Muscle of back (tissue), 3 donors: ENCODE measurements at regions not wholly inside any gene's neighbourhood (a gene's known extent, or its start where the extent isn't known, plus 50 kb on each side); places are given as distances from the start of the nearest gene placed in this dataset.
"Not testable (repeated sequence)": the region's sequence is repeated elsewhere in the genome, so short reads cannot be mapped to it uniquely, and the experiment has no call there.

Experiments
- DNase-seq, 3 donors: peaks; one replicate each; pipeline versions ENCODE4 v3.0.0 to v3.0.0-alpha.2; 2013

GRCh38 chr6:150456466-150456865, 87.7 kb downstream of the IYD start:
- DNase-seq, result no peak

GRCh38 chr6:150456902-150457643, 88.3 kb downstream of the IYD start:
- DNase-seq, result no peak

DNA sequence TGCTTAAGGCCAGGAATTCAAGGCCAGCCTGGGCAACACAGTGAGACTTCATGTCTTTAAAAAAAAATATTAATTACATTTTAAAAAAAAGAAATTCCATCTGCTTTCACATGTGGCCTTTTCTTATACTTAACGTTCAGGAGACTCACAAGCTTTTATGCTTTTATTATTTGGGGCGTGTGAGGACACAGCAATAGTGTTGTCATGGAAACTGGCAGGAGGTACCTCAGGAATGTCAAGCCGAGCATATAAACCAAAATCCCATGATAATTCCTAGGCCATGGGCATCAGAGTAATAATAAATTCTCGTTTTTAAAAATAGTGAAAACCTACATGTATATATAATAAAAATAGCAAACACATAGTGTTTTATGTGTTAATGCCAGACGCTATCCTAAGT, 89.8 kb downstream of the IYD start:
- no peak for DNase-seq

- no peak for DNase-seq
Observed at GRCh38 chr6:150463852-150464251, 95.0 kb downstream of the IYD start.

DNA sequence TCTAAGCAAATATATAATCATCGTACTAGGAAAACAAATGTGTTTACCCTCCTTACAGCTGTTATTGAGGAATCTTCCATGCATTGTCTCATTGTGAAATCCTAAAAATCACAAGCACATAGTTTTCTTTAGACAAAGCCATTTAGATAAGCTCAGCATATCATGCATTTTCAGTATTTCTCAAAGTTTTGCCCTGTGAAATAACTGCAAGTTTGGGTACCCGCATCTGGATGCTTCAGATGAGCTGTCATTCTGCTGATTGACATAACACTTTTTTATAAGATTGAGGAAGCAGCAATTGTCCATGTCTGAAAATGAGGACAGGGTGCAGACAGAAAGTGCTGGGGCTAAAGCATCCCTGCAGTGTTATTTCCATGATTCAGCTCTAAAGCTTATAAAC, 96.2 kb downstream of the IYD start:
- DNase-seq, result no peak

DNA sequence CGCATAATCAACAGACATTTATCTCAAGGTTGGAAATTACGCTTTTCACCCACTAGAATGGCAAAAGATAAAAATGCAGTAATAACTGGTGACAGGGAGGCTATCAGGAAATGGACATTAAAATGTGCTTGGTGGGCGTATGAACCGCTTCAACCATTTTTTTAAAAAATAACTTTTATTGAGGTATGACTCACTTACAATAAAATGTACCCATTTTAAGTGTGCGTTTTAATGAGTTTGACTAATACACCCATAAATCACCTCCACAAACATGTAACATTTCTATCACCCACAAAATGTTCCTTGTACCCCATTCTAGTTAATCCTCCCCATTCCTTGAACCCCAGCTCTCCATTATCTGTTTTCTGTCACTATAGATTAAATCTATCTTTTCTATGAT, 96.8 kb downstream of the IYD start:
- no peak for DNase-seq

DNA sequence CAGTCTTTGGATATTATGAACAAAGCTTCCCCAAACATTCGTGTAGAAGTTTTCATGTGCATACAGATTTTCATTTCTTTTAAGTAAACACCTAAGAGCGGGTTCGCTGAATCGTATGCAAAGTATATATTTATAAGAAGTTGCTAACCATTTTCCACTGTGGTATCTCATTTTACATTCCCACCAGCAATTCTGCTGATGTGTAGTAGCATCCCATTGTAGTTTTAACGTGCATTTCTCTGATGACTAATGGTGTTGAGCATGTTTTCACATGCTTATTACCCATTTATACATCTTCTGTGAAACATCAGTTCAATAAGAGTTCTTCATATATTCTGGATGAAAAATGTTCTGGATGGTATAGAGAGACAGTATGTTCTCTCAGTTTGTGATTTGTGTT, 97.4 kb downstream of the IYD start:
- DNase-seq, result no peak

DNA sequence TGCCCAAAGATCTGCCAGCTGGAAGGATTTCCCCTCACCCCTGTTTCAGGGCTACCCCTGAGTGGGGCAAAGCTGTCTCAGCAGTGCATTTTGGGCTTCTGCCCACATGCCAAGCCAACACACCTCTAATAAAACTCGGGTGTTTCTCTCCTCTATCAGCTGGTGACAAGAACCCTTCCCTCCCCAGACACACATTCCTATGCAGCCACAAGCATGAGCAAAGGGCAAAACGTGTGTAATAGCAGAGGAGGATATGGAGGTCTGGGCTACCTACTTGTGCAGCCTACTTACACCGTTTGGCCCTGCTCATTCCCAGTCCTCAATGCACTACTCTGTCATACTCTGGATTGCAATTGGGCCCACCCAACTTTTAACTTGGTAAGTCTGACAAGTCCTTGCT, 101.3 kb downstream of the IYD start:
- DNase-seq, result no peak

DNA sequence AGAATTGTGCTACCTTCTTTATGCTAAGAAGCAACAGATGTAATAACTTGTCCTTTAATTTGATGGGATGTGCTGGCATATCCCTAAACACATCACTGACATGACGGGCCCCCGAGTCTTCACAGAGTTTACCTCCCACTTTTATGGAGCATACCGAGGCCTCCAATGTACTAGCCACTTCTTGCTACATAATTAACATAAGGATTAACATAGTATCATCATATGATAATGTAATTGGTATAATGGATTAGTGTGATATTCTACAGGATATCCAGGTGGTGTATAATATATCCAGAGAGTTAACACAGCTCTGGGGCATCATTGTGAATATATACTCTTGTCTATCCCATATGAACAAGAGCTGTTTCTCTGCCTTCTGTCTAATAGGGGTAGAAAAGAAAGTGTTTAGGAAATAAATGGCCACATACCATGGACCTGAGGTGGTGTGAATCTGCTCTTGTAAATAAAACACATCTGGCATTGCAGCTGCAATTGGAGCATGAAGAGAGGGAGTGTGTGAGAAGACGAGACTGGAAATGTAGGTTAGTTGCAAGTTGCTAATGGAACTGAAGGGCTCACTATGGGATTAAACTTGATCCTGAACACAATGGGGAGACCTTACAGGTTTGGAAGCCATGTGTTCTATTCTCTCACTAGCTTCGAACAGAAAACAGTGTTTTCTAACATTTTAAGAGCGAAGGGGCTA, 102.3 kb downstream of the IYD start:
- peak in 1 of 3 donors; percentile 45 for DNase-seq

GRCh38 chr6:150478656-150479545, 110.1 kb downstream of the IYD start:
- peak; percentile 69 to 94 (median 87) for DNase-seq

DNA sequence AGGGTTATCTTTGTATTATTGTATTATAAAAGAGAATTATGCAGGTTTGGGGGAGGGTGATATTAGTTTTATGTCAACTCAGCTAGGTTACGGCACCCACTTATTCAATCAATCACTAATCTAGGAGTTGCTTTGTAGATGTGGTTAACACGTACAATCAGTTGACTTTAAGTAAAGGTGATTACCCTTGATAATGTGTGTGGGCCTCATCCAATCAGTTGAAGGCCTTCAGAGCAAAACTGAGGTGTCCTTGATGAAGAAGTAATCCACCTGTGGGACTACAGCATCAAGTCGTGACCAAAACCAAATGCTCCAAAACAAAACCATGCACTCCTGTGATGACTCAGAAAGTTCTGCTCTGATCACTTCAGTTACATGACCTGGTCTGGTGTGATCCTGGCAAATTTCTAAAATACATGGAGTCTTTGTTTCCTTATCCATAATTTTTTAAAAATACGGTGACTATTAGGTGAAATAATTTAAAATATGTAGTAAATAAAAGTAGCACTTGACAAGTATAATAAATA, 114.1 kb downstream of the IYD start:
- no peak for DNase-seq

GRCh38 chr6:150485161-150485958, 114.3 kb upstream of the PLEKHG1 start:
- no peak for DNase-seq

GRCh38 chr6:150486048-150486447, 113.6 kb upstream of the PLEKHG1 start:
- peak in 1 of 3 donors; percentile 36 for DNase-seq

DNA sequence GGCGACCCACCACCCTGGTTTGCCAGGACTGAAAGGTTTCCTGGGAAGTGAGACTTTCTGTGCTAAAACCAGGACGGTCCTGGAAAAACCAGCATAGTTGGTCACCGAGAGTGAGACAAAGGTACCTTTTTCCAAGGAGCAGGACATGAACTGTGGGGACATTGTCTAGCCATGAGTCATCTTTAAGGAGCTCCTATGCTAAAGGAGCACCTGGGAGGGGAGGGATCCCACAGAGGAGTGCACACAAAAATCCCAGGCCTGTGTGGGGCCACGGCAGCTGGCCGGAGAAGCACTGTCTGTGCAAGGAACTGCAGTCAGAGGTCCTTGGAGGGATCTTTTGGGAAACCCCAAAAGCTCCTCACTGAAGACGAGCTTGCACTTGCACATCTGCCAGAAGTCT, 109.1 kb upstream of the PLEKHG1 start:
- no peak for DNase-seq

DNA sequence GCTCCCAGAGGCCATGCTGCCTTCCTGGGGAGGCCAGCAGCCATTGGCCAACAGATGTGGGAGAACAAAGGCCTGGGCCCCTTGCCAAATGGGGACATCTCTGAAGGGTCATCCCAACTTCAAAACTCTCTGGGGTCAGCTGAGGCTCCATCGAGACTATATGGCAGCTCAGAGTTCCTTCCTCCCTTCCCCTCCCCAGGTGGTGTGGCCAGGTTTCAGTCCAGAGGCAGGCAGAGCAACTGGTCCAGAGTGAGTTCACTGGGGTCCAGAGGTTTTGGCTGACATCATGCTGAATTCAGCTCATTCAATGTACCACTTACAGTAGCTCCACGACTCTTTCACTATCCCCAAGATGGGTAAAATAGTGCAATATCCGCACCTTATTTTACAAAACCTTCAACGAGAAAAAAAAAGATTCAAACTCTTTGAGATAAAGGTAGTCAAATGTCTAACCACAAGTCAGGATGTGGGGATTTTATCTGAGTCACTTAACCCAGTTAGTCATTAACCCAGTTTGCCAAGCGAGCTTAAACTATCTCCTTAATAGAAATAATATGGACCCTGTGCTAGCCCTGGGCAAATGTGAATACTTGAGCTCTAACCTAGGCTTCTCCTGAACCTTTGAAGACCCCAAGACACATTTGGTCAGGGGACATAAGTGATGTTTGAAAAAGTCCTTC, 108.4 kb upstream of the PLEKHG1 start:
- no peak for DNase-seq

- no peak for DNase-seq
Observed at GRCh38 chr6:150491811-150492172, 107.9 kb upstream of the PLEKHG1 start.

DNA sequence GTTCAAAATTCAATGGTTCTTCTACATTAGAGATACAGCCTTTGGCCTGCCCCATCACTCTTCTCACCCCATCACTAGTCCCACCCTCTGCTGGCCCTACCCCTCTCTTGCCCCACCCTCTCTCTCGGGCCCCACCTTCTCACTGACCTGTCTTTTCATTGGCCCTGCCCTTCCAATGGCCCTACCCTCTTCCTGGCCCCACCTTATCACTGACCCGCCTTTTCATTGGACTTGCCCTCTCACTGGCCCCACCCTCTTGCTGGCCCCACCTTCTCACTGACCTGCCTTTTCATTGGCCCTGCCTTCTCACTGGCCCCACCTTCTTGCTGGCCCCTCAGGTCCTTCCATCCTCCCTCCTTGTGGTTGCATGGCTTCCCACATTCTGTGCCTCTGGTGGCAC, 107.2 kb upstream of the PLEKHG1 start:
- no peak for DNase-seq

DNA sequence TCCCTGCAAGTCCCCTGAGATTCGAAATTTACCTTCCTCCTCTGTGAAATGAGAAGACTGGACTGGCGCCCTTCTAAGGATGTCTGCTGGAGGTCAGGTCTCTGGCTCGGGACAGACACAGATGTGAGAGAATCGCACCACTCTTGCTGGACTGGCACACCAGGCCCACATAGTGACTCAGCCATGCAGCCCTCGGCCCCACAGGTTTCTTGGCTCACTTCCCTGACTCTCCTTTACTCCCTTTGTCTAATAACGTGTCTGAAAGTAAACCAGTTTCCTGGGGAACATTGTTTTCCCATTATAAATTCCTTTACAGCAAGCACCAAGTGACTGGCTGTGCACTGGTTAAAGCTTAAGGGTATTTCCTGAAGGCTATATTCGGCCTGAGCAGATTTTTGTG, 106.7 kb upstream of the PLEKHG1 start:
- no peak for DNase-seq

- DNase-seq, result not testable (repeated sequence)
Observed at GRCh38 chr6:150493552-150493951, 106.1 kb upstream of the PLEKHG1 start.

DNA sequence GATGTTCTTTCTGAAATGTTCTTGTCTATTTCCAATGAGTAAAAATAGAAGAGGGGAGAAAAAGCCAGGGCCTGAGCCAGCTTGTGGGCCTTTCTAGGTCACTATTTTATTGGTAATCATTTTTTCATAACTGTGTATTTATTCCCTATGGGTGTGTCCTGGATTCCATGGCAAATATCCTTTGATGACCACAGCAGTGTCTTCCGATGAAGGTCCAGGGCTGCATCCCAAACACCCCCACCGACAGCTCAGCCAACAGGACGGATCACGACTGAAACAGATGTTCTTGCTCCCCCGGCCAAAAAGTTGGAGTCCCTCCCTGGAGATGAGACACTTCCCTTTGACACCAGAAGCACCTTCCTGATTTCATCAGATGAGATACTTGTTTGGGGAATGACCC, 105.4 kb upstream of the PLEKHG1 start:
- DNase-seq, result peak; percentile 66 to 94 (median 88)

DNA sequence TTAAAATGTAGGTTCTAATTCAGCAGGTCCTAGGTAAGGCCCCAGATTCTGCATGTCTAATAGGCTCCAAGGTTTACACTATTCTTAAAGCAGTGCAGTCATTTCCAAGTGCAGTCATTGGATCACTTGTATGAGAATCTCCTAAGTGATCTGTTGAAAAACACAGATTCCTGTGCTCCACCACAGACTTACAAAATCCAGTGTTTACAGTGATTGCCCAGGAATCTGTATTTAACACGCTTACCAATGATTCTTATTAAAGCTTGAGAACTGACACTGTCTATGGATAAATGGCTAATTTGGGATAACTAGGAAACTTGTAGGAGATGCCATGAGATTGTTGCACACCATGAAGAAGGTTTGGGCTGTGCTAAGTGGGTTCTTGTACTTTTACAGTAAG, 104.6 kb upstream of the PLEKHG1 start:
- no peak for DNase-seq
